ENCODE measurements at regions not wholly inside any gene's neighbourhood (a gene's known extent, or its start where the extent isn't known, plus 50 kb on each side); places are given as distances from the start of the nearest gene placed in this dataset.

DNA sequence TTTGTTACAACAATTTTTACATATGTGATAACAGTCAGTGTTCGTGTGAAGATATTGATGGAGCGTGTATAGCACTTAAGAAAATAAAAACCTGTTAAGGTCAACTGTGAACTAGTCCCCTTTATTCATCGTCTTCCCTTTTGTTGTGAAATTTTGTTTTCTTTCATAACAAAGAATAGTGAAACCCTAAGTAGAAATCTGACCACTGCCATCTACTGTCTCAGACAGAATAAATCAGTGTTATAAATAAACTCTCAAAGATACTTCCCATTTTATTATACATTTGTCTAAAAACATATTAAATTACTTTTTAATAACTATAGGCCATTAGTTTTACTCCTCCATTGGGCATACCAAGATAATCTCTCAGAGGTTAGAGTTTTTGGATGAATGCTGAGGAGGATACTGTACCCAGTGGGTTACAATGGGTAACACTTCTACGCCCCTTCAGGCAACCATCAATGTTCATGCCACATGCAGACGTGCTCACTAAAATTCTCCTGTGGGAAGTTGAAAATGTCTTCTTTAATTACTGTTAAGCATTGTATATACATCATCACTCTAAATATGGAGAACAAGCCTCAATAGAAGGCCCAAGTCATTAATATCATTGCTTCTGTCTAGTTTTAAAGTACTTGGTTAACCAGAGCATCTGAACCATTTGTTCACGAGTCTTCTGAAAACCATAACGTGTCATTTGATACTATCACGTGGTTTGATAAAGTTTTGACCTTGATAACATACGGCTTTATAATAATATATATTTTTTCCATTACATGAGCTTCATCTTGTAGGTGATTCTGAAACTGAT is 171.2 kb downstream of the TMA16 start:
- peak; percentile 59 for ATAC-seq
- Histone ChIP-seq H3K4me1 (peaks cover 0 to 2% of the 10 kb centered on the region in 2 donors), H3K36me3 (no peaks in the 10 kb centered on the region), H3K4me3 (no peak overlapping the region), H3K9me3 (no peaks in the 10 kb centered on the region), H3K27me3 (no peaks in the 10 kb centered on the region), H3K27ac (peak overlapping the region in 1 of 2 donors; percentile 75)
- no peak for DNase-seq
- TF ChIP-seq, protein P1, sequence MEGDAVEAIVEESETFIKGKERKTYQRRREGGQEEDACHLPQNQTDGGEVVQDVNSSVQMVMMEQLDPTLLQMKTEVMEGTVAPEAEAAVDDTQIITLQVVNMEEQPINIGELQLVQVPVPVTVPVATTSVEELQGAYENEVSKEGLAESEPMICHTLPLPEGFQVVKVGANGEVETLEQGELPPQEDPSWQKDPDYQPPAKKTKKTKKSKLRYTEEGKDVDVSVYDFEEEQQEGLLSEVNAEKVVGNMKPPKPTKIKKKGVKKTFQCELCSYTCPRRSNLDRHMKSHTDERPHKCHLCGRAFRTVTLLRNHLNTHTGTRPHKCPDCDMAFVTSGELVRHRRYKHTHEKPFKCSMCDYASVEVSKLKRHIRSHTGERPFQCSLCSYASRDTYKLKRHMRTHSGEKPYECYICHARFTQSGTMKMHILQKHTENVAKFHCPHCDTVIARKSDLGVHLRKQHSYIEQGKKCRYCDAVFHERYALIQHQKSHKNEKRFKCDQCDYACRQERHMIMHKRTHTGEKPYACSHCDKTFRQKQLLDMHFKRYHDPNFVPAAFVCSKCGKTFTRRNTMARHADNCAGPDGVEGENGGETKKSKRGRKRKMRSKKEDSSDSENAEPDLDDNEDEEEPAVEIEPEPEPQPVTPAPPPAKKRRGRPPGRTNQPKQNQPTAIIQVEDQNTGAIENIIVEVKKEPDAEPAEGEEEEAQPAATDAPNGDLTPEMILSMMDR (IDR thresholded peaks at IDR 0.05), result no peak
- intact Hi-C loops (cut with DNase I), result no loop called here

DNA sequence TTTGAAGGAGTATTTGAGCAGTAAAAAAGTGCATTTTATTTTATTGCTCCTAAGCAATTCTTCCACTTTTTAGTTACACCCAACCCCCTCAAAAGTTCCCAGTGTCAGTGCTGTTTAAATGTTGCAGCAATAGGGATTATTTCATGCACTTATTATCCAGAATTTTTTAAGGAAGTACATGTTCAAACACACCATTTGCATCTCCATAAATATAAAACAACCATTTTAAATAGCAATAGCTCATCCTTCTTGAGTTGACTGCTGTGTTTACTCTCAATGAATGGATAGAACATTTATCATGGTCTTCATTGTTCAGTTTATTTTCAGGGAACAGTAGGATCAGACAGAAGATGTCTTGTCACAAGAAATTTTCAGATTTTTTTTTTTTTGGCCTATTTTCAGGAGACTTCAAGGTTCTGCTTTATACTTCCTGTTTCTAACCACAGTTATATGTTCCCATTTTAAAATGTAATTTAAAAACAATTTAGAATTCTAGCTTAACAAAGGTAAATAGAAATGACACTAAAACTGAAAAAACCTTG is 171.9 kb downstream of the TMA16 start:
- Histone ChIP-seq H3K27me3 (no peaks in the 10 kb centered on the region), H3K4me1 (peaks cover 0 to 2% of the 10 kb centered on the region in 2 donors), H3K36me3 (no peaks in the 10 kb centered on the region), H3K9me3 (no peaks in the 10 kb centered on the region), H3K27ac (peak overlapping the region in 1 of 2 donors; percentile 75), H3K4me3 (no peak overlapping the region)
- TF ChIP-seq, protein P1 (IDR thresholded peaks at IDR 0.05), result no peak
- ATAC-seq, result peak; percentile 36
- intact Hi-C loops (cut with DNase I), result no loop called here
- no peak for DNase-seq

DNA sequence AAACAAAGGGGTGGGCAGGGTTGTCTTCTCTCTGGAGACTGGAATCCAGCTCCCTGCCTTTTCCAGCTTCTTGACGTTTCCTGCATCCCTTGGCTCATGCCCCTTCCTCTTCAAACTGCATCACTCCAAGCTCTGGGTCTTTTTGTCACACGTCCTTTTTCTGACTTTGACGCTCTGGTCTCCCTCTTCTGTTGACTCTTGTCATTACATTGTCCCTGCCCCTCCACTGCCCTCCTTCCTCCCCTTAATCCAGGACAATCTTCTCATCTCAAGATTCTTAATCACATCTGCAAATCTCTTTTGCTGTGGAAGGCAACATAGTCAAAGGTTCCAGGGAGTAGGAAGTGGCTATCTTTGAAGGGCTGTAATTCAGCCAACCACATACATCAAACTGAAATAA is 178.3 kb downstream of the TMA16 start:
- Histone ChIP-seq H3K9me3 (no peaks in the 10 kb centered on the region), H3K4me1 (no peaks in the 10 kb centered on the region), H3K4me3 (no peak overlapping the region), H3K27ac (no peak overlapping the region), H3K27me3 (no peaks in the 10 kb centered on the region), H3K36me3 (no peaks in the 10 kb centered on the region)
- TF ChIP-seq, protein P1 (IDR thresholded peaks at IDR 0.05), result no peak
- no peak for ATAC-seq
- intact Hi-C loops (cut with DNase I), result no loop called here
- no peak for DNase-seq

DNA sequence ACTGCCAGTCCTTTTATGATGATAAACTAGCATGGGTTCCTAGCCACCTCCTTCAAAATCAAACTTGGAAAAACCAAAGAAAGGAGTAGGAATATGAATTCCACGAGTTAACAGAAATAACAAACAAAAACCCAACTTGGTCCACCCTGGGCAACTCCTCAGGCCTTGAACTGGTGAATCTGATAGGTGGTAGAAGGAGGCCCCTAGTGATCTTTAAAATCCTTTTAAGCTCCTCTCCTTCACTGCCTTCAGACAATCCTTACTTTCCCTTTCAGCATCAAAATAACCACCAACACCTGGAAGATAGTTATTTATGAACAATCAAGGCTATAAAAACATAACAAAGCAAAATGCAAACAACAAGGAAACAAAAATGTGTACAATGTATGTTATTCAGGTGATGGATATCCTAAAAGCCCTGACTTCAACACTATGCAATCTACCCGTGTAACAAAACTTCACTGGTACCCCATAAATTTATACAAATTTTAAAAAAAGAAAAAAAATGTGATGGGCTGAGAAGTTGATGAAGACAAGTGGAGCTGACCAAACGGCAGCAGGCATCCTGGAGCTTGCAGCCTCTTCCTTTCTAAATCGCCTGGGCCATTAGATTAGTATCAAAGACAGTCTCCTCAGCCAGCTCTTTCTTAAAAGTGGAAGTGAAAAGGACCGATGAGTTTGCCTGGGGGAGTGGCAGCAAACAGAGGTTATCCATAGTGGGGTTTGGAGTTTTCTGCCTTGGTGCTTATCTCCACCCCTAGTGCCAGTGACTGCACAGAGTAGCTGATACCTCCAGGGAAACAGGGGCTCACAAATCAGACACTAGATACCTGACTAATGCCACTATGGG is 179.6 kb downstream of the TMA16 start:
- ATAC-seq (no peak), DNase-seq (no peak)
- no peak overlapping the region for H3K27ac ChIP-seq
- H3K4me1 ChIP-seq, result no peaks in the 10 kb centered on the region
- no peak overlapping the region for H3K4me3 ChIP-seq
- no peaks in the 10 kb centered on the region for H3K9me3 ChIP-seq
- TF ChIP-seq, protein P1 (IDR thresholded peaks at IDR 0.05), result no peak
- no peaks in the 10 kb centered on the region for H3K36me3 ChIP-seq
- intact Hi-C loops (cut with DNase I), result no loop called here
- no peaks in the 10 kb centered on the region for H3K27me3 ChIP-seq

DNA sequence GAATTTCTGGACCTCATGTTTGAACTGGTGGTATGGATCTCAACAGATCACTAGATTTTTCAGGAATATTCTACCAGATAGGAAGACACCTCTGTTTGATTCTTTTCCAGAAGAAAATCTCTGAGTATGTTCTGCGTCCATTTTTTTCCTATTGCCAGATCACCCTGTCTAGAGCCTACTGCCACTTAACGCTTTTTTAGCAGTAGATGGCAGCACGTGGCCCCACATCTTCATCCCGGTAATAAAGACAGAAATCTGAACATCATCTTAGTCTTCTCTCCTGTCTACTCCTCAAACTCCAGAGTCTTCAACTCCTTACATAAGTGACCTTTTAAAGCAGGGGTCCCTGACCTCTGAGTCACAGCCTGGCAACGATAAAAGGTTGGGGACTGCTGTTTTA is 184.7 kb downstream of the TMA16 start:
- H3K27ac ChIP-seq, result no peak overlapping the region
- H3K4me1 ChIP-seq, result no peaks in the 10 kb centered on the region
- no peaks in the 10 kb centered on the region for H3K27me3 ChIP-seq
- H3K9me3 ChIP-seq, result no peaks in the 10 kb centered on the region
- intact Hi-C loops (cut with DNase I), result no loop called here
- no peaks in the 10 kb centered on the region for H3K36me3 ChIP-seq
- TF ChIP-seq, protein P1 (IDR thresholded peaks at IDR 0.05), result no peak
- DNase-seq (peak in 1 of 4 donors; percentile 10), ATAC-seq (no peak)
- H3K4me3 ChIP-seq, result no peak overlapping the region

Measured in left lung (tissue), 4 donors.